ENCODE measurements at regions not wholly inside any gene's neighbourhood (a gene's known extent, or its start where the extent isn't known, plus 50 kb on each side); places are given as distances from the start of the nearest gene placed in this dataset.

GRCh38 chr5:4518903-4519672 is 621.0 kb upstream of the ADAMTS16 start:
- TF ChIP-seq TCF12 (IDR thresholded peaks at IDR 0.05; ENCODE audit: low read depth): no peak
- no peak for TF ChIP-seq EGR1 (IDR thresholded peaks at IDR 0.05)
- no peak for TF ChIP-seq TAF1 (IDR thresholded peaks at IDR 0.05; ENCODE audit: low read depth)
- no peak for TF ChIP-seq CEBPB (IDR thresholded peaks at IDR 0.05)
- TF ChIP-seq NFIC (IDR thresholded peaks at IDR 0.05): no peak
- no peak for TF ChIP-seq REST (IDR thresholded peaks at IDR 0.05; ENCODE audit: low read depth)
- TF ChIP-seq USF1 (IDR thresholded peaks at IDR 0.05): no peak
- no peak for TF ChIP-seq CREB1 (IDR thresholded peaks at IDR 0.05; ENCODE audit: low read depth)
- no peak for TF ChIP-seq EP300 (IDR thresholded peaks at IDR 0.05; ENCODE audit: borderline replicate concordance)
- TF ChIP-seq FOXM1 (IDR thresholded peaks at IDR 0.05; ENCODE audit: borderline replicate concordance, low read depth): no peak
- TF ChIP-seq MAX (IDR thresholded peaks at IDR 0.05): no peak
- TF ChIP-seq ZBTB7A (IDR thresholded peaks at IDR 0.05; ENCODE audit: low read depth): no peak
- no peak for TF ChIP-seq TEAD4 (IDR thresholded peaks at IDR 0.05)
- no peak for TF ChIP-seq YY1 (IDR thresholded peaks at IDR 0.05; ENCODE audit: low read depth)

- no peak for TF ChIP-seq FOXM1 (IDR thresholded peaks at IDR 0.05; ENCODE audit: borderline replicate concordance, low read depth)
Measured at GRCh38 chr5:4520559-4520958, 619.6 kb upstream of the ADAMTS16 start.

GRCh38 chr5:4523038-4523437 is 617.1 kb upstream of the ADAMTS16 start:
- TF ChIP-seq TCF12 (IDR thresholded peaks at IDR 0.05; ENCODE audit: low read depth) (no peak), EGR1 (IDR thresholded peaks at IDR 0.05) (no peak), CEBPB (IDR thresholded peaks at IDR 0.05) (no peak), USF1 (IDR thresholded peaks at IDR 0.05) (no peak), RAD21 (IDR thresholded peaks at IDR 0.05; ENCODE audit: low read depth) (no peak), CREB1 (IDR thresholded peaks at IDR 0.05; ENCODE audit: low read depth) (no peak), NFIC (IDR thresholded peaks at IDR 0.05) (no peak), YY1 (IDR thresholded peaks at IDR 0.05; ENCODE audit: low read depth) (no peak), TEAD4 (IDR thresholded peaks at IDR 0.05) (no peak), ZBTB7A (IDR thresholded peaks at IDR 0.05; ENCODE audit: low read depth) (no peak), FOXM1 (IDR thresholded peaks at IDR 0.05; ENCODE audit: borderline replicate concordance, low read depth) (no peak)

- TF ChIP-seq NFIC (IDR thresholded peaks at IDR 0.05) (no peak), REST (IDR thresholded peaks at IDR 0.05; ENCODE audit: low read depth) (no peak), CEBPB (IDR thresholded peaks at IDR 0.05) (no peak), TEAD4 (IDR thresholded peaks at IDR 0.05) (no peak), USF1 (IDR thresholded peaks at IDR 0.05) (no peak), CREB1 (IDR thresholded peaks at IDR 0.05; ENCODE audit: low read depth) (no peak), MAX (IDR thresholded peaks at IDR 0.05) (no peak)
Measured at GRCh38 chr5:4531756-4532704, 608.1 kb upstream of the ADAMTS16 start.

- TF ChIP-seq TCF12 (IDR thresholded peaks at IDR 0.05; ENCODE audit: low read depth) (no peak), NFIC (IDR thresholded peaks at IDR 0.05) (no peak), USF1 (IDR thresholded peaks at IDR 0.05) (no peak), TAF1 (IDR thresholded peaks at IDR 0.05; ENCODE audit: low read depth) (no peak), TEAD4 (IDR thresholded peaks at IDR 0.05) (no peak), EGR1 (IDR thresholded peaks at IDR 0.05) (no peak), CREB1 (IDR thresholded peaks at IDR 0.05; ENCODE audit: low read depth) (no peak), YY1 (IDR thresholded peaks at IDR 0.05; ENCODE audit: low read depth) (no peak), CEBPB (IDR thresholded peaks at IDR 0.05) (no peak), MAX (IDR thresholded peaks at IDR 0.05) (no peak), ZBTB7A (IDR thresholded peaks at IDR 0.05; ENCODE audit: low read depth) (no peak), RAD21 (IDR thresholded peaks at IDR 0.05; ENCODE audit: low read depth) (no peak), FOXM1 (IDR thresholded peaks at IDR 0.05; ENCODE audit: borderline replicate concordance, low read depth) (no peak), REST (IDR thresholded peaks at IDR 0.05; ENCODE audit: low read depth) (no peak), EP300 (IDR thresholded peaks at IDR 0.05; ENCODE audit: borderline replicate concordance) (no peak)
Measured at GRCh38 chr5:4532705-4533080, 607.4 kb upstream of the ADAMTS16 start.

All from Ishikawa (cell line).